Muscle layer of duodenum (tissue), 2 donors: ENCODE measurements at regions not wholly inside any gene's neighbourhood (a gene's known extent, or its start where the extent isn't known, plus 50 kb on each side); places are given as distances from the start of the nearest gene placed in this dataset.

ENCODE experiments used
- H3K27ac ChIP-seq: one replicate; pipeline ENCODE4 v1.7.0; 2013; ENCODE audit warnings: mild to moderate bottlenecking, low read length
- H3K27me3 ChIP-seq: one replicate; pipeline ENCODE4 v1.7.0; 2013; ENCODE audit warnings: low read depth, mild to moderate bottlenecking, control low read depth, low read length
- H3K36me3 ChIP-seq, 2 donors: one replicate each; pipeline ENCODE4 v1.7.0; 2013; ENCODE audit warnings: low read length in 2 of 2, control low read depth in 1 of 2, mild to moderate bottlenecking in 1 of 2; ENCODE audit not compliant: insufficient read depth in 2 of 2, control insufficient read depth in 1 of 2
- H3K4me1 ChIP-seq, 2 donors: one replicate each; pipeline ENCODE4 v1.7.0; 2013; ENCODE audit warnings: low read length in 2 of 2, mild to moderate bottlenecking in 2 of 2, control low read depth in 1 of 2, moderate library complexity in 1 of 2; ENCODE audit not compliant: insufficient read depth in 2 of 2, control insufficient read depth in 1 of 2
- H3K4me3 ChIP-seq, 2 donors: one replicate each; pipeline ENCODE4 v1.7.0; 2013; ENCODE audit warnings: low read length in 2 of 2, low read depth in 1 of 2, mild to moderate bottlenecking in 1 of 2
- H3K9me3 ChIP-seq, 2 donors: one replicate each; pipeline ENCODE4 v1.7.0; 2013; ENCODE audit warnings: low read length in 2 of 2, control low read depth in 1 of 2, mild to moderate bottlenecking in 1 of 2; ENCODE audit not compliant: control insufficient read depth in 1 of 2
- donor health status: healthy.

DNA sequence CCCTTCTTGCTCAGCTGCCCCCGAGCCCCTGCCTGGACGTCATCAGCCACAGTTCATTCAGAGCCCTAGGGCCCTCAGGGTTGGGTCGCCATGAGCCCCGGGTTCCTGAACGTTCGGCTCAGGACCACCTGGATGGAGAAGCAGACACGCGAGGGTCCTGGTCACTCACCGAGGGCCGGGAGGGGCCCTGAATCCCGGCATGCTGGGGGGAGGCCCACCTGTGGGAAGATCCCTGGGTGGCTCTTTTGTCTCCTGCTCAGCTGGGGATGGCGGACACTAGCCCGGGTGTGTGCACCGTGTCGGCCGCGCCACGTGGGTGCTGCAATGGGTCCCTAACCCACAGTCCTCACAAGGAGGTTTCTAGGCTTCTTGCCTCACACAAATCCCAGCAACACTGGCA is 78.1 kb upstream of the TTC34 start:
- Histone ChIP-seq H3K9me3 (no peaks in the 10 kb centered on the region), H3K4me1 (peaks cover 0 to 8% of the 10 kb centered on the region in 2 donors), H3K27me3 (no peaks in the 10 kb centered on the region), H3K36me3 (no peaks in the 10 kb centered on the region), H3K4me3 (no peak overlapping the region), H3K27ac (no peak overlapping the region)

DNA sequence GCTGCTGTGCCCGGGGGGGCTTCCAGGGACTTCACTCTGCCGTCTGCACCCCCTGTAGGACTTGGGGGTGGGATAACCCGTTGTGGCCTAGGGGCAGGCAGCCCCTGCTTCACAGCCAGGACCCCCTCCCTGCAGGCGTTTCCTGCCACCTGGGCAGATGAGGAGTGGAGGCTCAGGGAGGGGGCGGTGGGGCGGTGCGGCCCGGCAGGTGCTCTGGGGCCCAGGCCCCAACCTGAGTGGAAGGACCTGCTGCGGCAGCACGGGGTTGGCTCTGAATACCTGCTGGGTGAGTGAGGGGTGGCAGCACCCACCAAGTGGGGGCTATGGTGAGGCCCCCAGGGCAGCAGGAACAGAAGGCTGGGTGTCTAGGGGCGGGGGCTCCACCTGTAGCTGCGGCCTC is 78.6 kb upstream of the TTC34 start:
- no peaks in the 10 kb centered on the region for H3K27me3 ChIP-seq
- H3K27ac ChIP-seq, result no peak overlapping the region
- no peaks in the 10 kb centered on the region for H3K36me3 ChIP-seq
- H3K9me3 ChIP-seq, result no peaks in the 10 kb centered on the region
- H3K4me1 ChIP-seq, result peaks cover 0 to 3% of the 10 kb centered on the region in 2 donors
- no peak overlapping the region for H3K4me3 ChIP-seq

DNA sequence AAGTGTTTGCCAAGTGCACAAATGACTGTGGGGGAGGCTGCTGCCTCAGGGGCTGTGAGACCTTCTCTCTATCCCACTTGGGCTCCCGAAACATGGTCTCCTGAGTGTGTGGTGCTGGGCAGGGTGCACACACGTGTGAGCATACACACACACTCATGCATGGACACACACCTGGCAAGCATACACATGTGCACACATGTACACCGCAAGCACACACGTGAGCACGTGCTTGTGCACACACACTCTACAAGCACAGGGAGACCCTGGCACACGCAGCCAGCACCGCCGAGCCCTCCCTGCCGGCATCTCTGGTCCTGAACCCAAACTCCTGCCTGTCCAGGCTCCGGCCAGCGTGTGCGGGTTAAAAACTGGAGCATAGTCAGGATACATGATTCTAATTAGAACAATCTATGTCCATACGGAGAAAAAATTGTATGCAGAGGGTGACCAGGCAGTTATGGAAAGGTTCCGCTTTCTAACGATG is 79.4 kb upstream of the TTC34 start:
- H3K27ac ChIP-seq, result no peak overlapping the region
- H3K4me3 ChIP-seq, result no peak overlapping the region
- H3K9me3 ChIP-seq, result no peaks in the 10 kb centered on the region
- no peaks in the 10 kb centered on the region for H3K27me3 ChIP-seq
- peaks cover 0 to 2% of the 10 kb centered on the region in 2 donors for H3K4me1 ChIP-seq
- H3K36me3 ChIP-seq, result no peaks in the 10 kb centered on the region

DNA sequence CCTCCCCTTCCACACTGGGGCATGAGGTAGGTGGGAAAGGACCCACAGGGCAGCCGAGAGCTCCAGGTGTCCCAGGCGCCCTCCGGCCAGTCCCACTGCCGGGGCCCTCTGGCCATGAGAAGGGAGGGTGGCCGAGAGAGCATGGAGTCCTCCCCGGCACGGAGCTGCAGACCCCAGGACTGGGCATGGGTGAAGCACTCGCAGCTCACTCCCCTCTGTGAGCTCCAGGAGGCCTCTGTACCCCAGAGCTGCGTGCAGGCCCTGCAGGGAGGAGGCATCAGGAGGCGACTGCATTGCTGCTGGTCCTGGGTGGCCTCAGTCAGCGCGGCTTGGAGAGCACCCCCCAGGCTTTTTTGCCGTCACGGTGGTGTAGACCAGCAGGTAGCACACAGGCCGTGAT is 80.1 kb upstream of the TTC34 start:
- Histone ChIP-seq H3K4me3 (no peak overlapping the region), H3K4me1 (no peaks in the 10 kb centered on the region), H3K9me3 (no peaks in the 10 kb centered on the region), H3K36me3 (no peaks in the 10 kb centered on the region), H3K27ac (no peak overlapping the region), H3K27me3 (no peaks in the 10 kb centered on the region)

DNA sequence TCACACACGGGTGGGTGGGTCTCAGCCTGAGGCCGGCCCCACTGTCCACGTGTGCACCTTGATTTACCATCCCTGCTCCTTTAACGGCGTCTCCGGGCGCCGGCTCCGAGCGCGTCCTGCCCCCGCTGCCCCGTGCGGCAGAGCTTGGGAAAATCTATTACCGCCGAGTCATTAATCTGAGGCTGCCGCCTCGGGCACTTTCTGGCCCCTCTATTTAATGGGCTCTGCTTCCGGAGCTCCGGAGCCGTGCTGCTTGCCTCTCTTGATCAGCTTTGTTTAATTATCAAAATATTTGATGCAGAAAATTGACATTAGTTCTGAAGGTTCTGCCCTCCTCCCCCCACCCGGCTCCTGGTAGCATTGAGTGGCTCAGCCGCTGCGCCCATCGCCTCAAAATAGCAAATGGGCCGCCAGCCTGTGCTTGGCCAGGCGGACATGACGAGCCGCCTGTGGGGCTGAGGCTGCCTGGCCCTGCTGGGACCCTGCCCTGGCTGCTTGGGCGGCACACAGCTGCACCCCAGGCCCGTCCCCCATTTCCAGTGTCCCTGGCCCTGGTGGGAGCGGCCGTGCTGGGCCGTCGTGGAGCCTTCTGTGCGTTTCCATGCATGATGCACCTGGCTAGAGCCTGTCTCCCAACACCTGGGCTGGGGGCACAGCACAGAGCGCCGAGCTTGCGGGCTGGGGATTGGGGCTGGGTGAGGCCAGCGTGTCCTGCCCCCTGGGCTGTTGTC is 81.6 kb upstream of the TTC34 start:
- H3K27me3 ChIP-seq, result no peaks in the 10 kb centered on the region
- no peaks in the 10 kb centered on the region for H3K36me3 ChIP-seq
- H3K9me3 ChIP-seq, result no peaks in the 10 kb centered on the region
- no peak overlapping the region for H3K4me3 ChIP-seq
- no peaks in the 10 kb centered on the region for H3K4me1 ChIP-seq
- H3K27ac ChIP-seq, result no peak overlapping the region

DNA sequence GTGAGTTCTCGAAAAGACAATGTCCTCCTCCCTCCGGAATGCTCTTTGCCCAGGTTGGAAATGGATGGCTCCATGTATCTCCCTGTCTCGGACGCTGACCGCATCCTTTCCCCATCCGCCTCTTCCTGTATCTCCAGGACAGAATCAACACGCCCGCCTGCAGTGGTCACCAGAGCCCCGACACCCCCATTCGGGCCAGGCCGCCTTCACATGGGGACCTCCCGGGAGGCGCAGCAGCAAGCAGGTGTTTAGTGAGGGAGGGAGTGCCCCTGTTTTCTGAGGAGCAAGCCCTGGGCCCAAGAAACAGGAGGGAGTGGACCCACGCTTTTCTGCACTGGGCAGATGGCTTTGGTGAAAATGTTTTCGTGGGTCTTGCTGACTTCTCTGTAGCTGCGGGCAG is 83.5 kb upstream of the TTC34 start:
- no peaks in the 10 kb centered on the region for H3K36me3 ChIP-seq
- no peaks in the 10 kb centered on the region for H3K4me1 ChIP-seq
- peaks cover 7% of the 10 kb centered on the region for H3K27me3 ChIP-seq
- no peaks in the 10 kb centered on the region for H3K9me3 ChIP-seq
- no peak overlapping the region for H3K4me3 ChIP-seq
- H3K27ac ChIP-seq, result no peak overlapping the region

DNA sequence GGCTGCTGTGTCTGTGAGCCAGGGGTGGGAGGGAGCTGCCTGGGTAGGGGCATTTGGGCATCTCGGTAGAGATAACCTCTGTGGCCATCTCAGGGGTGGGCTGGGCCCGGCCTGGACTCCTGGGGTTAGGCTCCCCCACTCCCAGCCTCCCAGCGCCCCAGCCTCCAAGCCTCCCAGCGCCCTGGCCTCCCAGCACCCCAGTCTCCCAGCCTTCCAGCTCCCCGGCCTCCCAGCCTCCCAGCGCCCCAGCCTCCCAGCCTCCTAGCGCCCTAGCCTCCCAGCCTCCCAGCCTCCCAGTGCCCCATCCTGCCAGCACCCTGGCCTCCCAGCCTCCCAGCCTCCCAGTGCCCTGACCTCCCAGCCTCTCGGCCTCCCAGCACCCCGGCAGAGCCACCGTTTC is 85.1 kb upstream of the TTC34 start:
- Histone ChIP-seq H3K27ac (no peak overlapping the region), H3K36me3 (no peaks in the 10 kb centered on the region), H3K9me3 (no peaks in the 10 kb centered on the region), H3K4me1 (no peaks in the 10 kb centered on the region), H3K27me3 (peaks cover 7% of the 10 kb centered on the region), H3K4me3 (no peak overlapping the region)

DNA sequence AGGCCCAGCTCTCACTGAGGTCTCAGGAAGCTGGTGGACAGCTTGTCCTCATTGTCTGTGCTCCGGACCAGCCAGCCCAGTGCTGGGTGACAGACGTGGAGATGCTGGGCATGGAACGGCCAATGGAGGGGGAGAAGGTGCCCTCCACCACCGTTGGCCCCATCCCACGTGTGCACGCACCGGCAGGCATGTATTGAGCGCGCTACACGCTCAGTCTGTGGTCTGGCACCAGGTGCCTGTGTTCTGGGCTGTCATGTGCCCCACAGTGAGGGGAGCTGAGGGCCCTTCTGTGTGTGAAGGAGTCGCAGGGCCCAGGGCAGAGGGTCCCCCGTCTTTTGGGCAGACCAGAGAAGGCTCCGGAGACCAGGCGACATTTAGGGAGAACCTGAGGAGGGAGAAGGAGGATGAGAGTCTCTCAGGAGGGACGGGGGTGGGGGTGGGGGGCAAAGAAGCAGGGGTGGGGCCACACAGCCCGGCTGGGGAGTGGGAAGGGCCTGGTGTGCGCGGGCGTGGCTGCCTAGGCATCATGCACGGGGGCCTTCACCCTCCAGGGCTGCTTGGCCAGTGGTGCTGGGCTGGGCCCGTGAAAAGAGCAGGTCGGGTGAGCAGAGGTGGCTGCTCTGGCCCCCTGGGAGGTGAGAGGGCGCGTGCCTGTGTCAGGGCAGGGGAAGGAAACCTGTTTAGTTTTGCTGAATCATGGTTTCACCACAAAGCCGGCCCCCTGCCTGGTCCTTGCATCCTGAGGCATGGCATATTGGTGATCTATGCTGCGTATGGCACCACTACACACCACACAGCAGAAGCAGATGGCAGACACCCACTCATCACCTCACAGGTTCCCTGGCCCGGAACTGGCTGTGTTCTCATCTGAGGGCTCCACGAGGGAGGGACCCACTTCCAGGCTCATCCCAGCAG is 86.7 kb upstream of the TTC34 start:
- H3K27ac ChIP-seq, result no peak overlapping the region
- H3K27me3 ChIP-seq, result peaks cover 7% of the 10 kb centered on the region
- no peaks in the 10 kb centered on the region for H3K36me3 ChIP-seq

DNA sequence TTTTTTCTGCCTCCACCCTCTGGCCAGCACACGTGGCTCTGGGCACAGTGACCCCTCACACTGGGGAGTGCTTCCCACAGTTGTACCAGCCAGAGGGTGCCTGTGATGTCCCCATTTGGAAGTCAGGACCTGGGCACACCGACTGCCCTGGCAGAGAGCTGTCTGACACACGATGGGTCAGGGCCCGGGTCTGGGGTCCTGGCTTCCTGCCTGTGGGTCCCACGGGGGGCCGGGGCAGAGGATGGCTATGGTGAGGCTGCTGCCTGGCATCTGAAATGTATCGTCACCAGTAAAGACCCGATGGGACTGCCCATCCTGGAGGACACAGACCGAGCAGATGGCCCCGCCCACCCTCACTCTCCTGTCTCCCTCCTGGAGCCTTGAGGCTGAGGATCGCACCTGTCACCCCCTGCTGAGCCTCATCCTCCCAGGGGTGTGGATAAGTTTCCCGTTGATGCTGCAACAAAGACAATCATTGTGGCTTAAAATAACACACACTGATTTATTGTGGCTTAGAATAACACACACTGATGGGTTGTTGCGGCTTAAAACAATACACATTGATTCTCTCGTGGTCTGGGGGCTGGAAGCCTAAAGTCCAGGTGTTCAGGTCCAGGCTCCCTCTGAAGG is 88.8 kb upstream of the TTC34 start:
- H3K4me3 ChIP-seq, result no peak overlapping the region
- no peak overlapping the region for H3K27ac ChIP-seq
- H3K9me3 ChIP-seq, result no peaks in the 10 kb centered on the region
- H3K27me3 ChIP-seq, result peaks cover 7% of the 10 kb centered on the region
- no peaks in the 10 kb centered on the region for H3K4me1 ChIP-seq
- H3K36me3 ChIP-seq, result no peaks in the 10 kb centered on the region

More for the DNA sequence above, 86.7 kb upstream of the TTC34 start:
- Histone ChIP-seq H3K9me3 (no peaks in the 10 kb centered on the region), H3K4me3 (no peak overlapping the region), H3K4me1 (no peaks in the 10 kb centered on the region)

DNA sequence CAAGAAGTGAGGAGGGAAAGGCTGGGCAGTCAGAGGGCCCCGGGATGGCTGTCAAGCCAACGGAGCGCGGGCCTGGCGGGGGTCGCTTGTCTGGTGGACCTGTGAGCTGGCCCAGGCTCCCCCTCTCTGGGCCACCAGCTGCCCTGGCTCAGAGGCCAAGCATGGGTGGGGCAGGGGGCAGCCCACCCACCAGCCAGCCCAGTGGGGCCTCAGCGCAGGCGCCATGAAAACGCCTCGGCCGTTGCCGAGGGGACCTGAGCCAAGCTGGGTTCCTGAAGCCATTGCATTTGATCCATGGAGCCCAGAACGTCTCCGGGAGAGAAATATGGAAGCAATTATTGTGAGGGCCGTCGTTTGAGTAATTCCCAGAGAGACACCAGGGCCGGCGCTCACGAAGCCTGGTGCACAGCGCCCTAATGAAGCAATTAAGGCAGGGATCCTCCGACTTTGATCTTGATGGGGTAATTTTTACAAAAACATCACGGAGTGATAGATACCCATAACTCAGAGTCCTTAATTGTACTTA is 90.5 kb upstream of the TTC34 start:
- Histone ChIP-seq H3K27me3 (peaks cover 7% of the 10 kb centered on the region), H3K27ac (no peak overlapping the region)

More for the DNA sequence above, 90.5 kb upstream of the TTC34 start:
- H3K4me3 ChIP-seq, result no peak overlapping the region
- no peaks in the 10 kb centered on the region for H3K9me3 ChIP-seq
- H3K4me1 ChIP-seq, result no peaks in the 10 kb centered on the region
- no peaks in the 10 kb centered on the region for H3K36me3 ChIP-seq
